Uterus (tissue), 2 donors: ENCODE measurements at regions not wholly inside any gene's neighbourhood (a gene's known extent, or its start where the extent isn't known, plus 50 kb on each side); places are given as distances from the start of the nearest gene placed in this dataset.

Experiments
- CTCF ChIP-seq, 4 experiments: fragments of 200-600 bp in 2 of 4; fragments of 450-650 bp in 2 of 4; sonication (generic) in 2 of 4; IDR thresholded peaks; one replicate each; pipeline ENCODE4 v1.5.1; 2016 to 2019; ENCODE audit warnings: antibody characterized with exemption in 4 of 4, mild to moderate bottlenecking in 2 of 4, moderate library complexity in 1 of 4
- POLR2A ChIP-seq, 2 donors: fragments of 450-650 bp; IDR thresholded peaks; one replicate each; pipeline ENCODE4 v1.6.1; 2016; ENCODE audit warnings: antibody characterized with exemption in 2 of 2, mild to moderate bottlenecking in 1 of 2, moderate library complexity in 1 of 2

- TF ChIP-seq POLR2A (IDR thresholded peaks at IDR 0.05) (no peak), CTCF (IDR thresholded peaks at IDR 0.05) (no peak)
Measured at GRCh38 chrX:87376896-87377295, 140.7 kb upstream of the KLHL4 start.
